ENCODE measurements at regions not wholly inside any gene's neighbourhood (a gene's known extent, or its start where the extent isn't known, plus 50 kb on each side); places are given as distances from the start of the nearest gene placed in this dataset.

DNA sequence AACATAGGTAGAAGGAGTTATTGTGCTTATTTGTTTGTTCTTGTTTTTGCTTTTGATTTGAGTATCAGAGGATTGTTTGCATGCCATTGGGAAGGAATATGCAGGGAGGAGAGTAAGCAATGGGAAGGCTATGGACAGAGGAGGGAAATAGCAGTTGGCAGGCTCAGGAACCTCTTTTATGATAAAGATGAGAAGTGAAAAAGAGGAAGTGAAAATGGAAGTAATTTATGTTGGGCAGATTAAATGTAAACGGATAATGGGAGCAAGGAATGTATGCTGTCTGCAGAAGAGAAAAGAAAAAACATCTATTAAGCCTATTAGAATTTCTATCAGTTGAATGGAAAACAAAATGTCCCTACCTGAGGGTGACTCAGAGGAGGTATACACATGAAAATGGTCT lies 90.1 kb upstream of the NPSR1 start:
- TF ChIP-seq, protein P1, sequence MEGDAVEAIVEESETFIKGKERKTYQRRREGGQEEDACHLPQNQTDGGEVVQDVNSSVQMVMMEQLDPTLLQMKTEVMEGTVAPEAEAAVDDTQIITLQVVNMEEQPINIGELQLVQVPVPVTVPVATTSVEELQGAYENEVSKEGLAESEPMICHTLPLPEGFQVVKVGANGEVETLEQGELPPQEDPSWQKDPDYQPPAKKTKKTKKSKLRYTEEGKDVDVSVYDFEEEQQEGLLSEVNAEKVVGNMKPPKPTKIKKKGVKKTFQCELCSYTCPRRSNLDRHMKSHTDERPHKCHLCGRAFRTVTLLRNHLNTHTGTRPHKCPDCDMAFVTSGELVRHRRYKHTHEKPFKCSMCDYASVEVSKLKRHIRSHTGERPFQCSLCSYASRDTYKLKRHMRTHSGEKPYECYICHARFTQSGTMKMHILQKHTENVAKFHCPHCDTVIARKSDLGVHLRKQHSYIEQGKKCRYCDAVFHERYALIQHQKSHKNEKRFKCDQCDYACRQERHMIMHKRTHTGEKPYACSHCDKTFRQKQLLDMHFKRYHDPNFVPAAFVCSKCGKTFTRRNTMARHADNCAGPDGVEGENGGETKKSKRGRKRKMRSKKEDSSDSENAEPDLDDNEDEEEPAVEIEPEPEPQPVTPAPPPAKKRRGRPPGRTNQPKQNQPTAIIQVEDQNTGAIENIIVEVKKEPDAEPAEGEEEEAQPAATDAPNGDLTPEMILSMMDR (IDR thresholded peaks at IDR 0.05): no peak
- TF ChIP-seq POLR2A (IDR thresholded peaks at IDR 0.05) (no peak), POLR2AphosphoS5 (IDR thresholded peaks at IDR 0.05) (no peak), EP300 (IDR thresholded peaks at IDR 0.05; ENCODE audit: low read depth) (no peak)

Measured in transverse colon (tissue), 4 donors.